HEK293 (cell line): ENCODE measurements at regions not wholly inside any gene's neighbourhood (a gene's known extent, or its start where the extent isn't known, plus 50 kb on each side); places are given as distances from the start of the nearest gene placed in this dataset.

Experiments
- CTCF ChIA-PET: fragments of 350-600 bp; formaldehyde crosslinking; extraction: SDS; loops from one replicate; lab custom pipeline; 2021; ENCODE audit warnings: antibody characterized with exemption; lab: Yijun Ruan, JAX
- POLR2A ChIA-PET: fragments of 300-600 bp; formaldehyde crosslinking; extraction: SDS; loops from one replicate; lab custom pipeline; 2020; ENCODE audit warnings: antibody characterized with exemption, inconsistent platforms; lab: Yijun Ruan, JAX
- H3K27ac ChIP-seq: fragments of 200-500 bp; sonication (Bioruptor generic); 2 replicates; pipeline ENCODE4 v1.5.1; 2014; ENCODE audit warnings: low read depth, low read length, control low read depth, inconsistent platforms; ENCODE audit errors: extremely low read depth
- H3K36me3 ChIP-seq, 2 experiments: fragments of 200-500 bp in 1 of 2; sonication (Bioruptor generic) in 1 of 2; 1 replicate in 1 of 2; 2 replicates in 1 of 2; pipeline ENCODE4 v1.5.1; 2014 to 2017; ENCODE audit warnings: inconsistent platforms in 2 of 2, low read length in 2 of 2; ENCODE audit not compliant: control insufficient read depth in 2 of 2, insufficient read depth in 1 of 2
- H3K4me1 ChIP-seq: fragments of 200-500 bp; sonication (Bioruptor generic); 2 replicates; pipeline ENCODE4 v1.5.1; 2014; ENCODE audit warnings: mild to moderate bottlenecking, low read length, inconsistent platforms; ENCODE audit not compliant: control insufficient read depth, insufficient read depth
- H3K4me3 ChIP-seq: 2 replicates; pipeline ENCODE4 v1.5.1; 2011; ENCODE audit warnings: low read depth, mild to moderate bottlenecking, control low read depth, low read length, moderate library complexity
- H3K9me3 ChIP-seq: fragments of 200-500 bp; sonication (Bioruptor generic); 2 replicates; pipeline ENCODE4 v1.5.1; 2014; ENCODE audit warnings: low read depth, low read length, inconsistent platforms; ENCODE audit not compliant: control insufficient read depth, insufficient read depth
- GLI2 ChIP-seq: fragments of 450-650 bp; formaldehyde crosslinking; IDR thresholded peaks from 2 replicates; pipeline ENCODE4; 2017; ENCODE audit warnings: missing biosample characterization, missing genetic modification characterization, low read depth, borderline replicate concordance
- GLI4 ChIP-seq: fragments of 450-650 bp; formaldehyde crosslinking; IDR thresholded peaks from 2 replicates; pipeline ENCODE4 v1.5.1; 2016; ENCODE audit warnings: missing biosample characterization, missing genetic modification characterization
- HOXD13 ChIP-seq: sonication (generic); formaldehyde crosslinking; IDR thresholded peaks from 2 replicates; pipeline ENCODE4 v1.8.0; 2022; ENCODE audit warnings: missing genetic modification reagents, borderline replicate concordance
- KLF8 ChIP-seq: fragments of 450-650 bp; formaldehyde crosslinking; IDR thresholded peaks from 2 replicates; pipeline ENCODE4 v1.5.1; 2016; ENCODE audit warnings: missing biosample characterization, missing genetic modification characterization
- OVOL3 ChIP-seq: fragments of 450-650 bp; formaldehyde crosslinking; IDR thresholded peaks from 2 replicates; pipeline ENCODE4 v1.5.1; 2016; ENCODE audit warnings: missing biosample characterization, missing genetic modification characterization
- ZNF2 ChIP-seq: fragments of 450-650 bp; formaldehyde crosslinking; IDR thresholded peaks from 2 replicates; pipeline ENCODE4 v1.5.1; 2016; ENCODE audit warnings: missing biosample characterization, missing genetic modification characterization
- ZNF211 ChIP-seq: fragments of 450-650 bp; formaldehyde crosslinking; IDR thresholded peaks from 2 replicates; pipeline ENCODE4 v1.5.1; 2016; ENCODE audit warnings: low read depth, missing biosample characterization, missing genetic modification characterization
- ZNF239 ChIP-seq: fragments of 450-650 bp; formaldehyde crosslinking; IDR thresholded peaks from 2 replicates; pipeline ENCODE4 v1.5.1; 2016; ENCODE audit warnings: missing biosample characterization, missing genetic modification characterization
- ZNF341 ChIP-seq: fragments of 450-650 bp; formaldehyde crosslinking; IDR thresholded peaks from 2 replicates; pipeline ENCODE4; 2016; ENCODE audit warnings: low read depth, missing biosample characterization, missing genetic modification characterization
- ZNF426 ChIP-seq: fragments of 450-650 bp; formaldehyde crosslinking; IDR thresholded peaks from 2 replicates; pipeline ENCODE4 v1.5.1; 2017; ENCODE audit warnings: missing biosample characterization, missing genetic modification characterization, mild to moderate bottlenecking, inconsistent platforms, moderate library complexity
- ZNF521 ChIP-seq: fragments of 450-650 bp; formaldehyde crosslinking; IDR thresholded peaks from 2 replicates; pipeline ENCODE4 v1.5.1; 2017; ENCODE audit warnings: missing biosample characterization, mild to moderate bottlenecking, missing genetic modification characterization
- ZNF561 ChIP-seq: fragments of 450-650 bp; IDR thresholded peaks from 2 replicates; pipeline ENCODE4 v1.5.1; 2018; ENCODE audit warnings: missing biosample characterization, missing genetic modification characterization, borderline replicate concordance
- ZNF623 ChIP-seq: fragments of 450-650 bp; formaldehyde crosslinking; IDR thresholded peaks from 2 replicates; pipeline ENCODE4 v1.5.1; 2016; ENCODE audit warnings: missing biosample characterization, missing genetic modification characterization
- ZNF654 ChIP-seq: fragments of 450-650 bp; formaldehyde crosslinking; IDR thresholded peaks from 2 replicates; pipeline ENCODE4 v1.5.1; 2016; ENCODE audit warnings: low read depth, missing biosample characterization, missing genetic modification characterization
- ZNF660 ChIP-seq: fragments of 450-650 bp; IDR thresholded peaks from 2 replicates; pipeline ENCODE4 v1.5.1; 2018; ENCODE audit warnings: missing biosample characterization, mild to moderate bottlenecking, missing genetic modification characterization
- TF ChIP-seq, protein P1 (sequence below): fragments of 450-650 bp; formaldehyde crosslinking; IDR thresholded peaks from 2 replicates; pipeline ENCODE4 v1.5.1; 2016; ENCODE audit warnings: missing biosample characterization, missing genetic modification characterization
- TF ChIP-seq, protein P2 (sequence below): fragments of 450-650 bp; formaldehyde crosslinking; IDR thresholded peaks from 2 replicates; pipeline ENCODE4 v1.5.1; 2017; ENCODE audit warnings: missing biosample characterization, missing genetic modification characterization
- TF ChIP-seq, protein P3 (sequence below): fragments of 450-650 bp; formaldehyde crosslinking; IDR thresholded peaks from 2 replicates; pipeline ENCODE4 v1.5.1; 2016; ENCODE audit warnings: missing biosample characterization, missing genetic modification characterization

DNA sequence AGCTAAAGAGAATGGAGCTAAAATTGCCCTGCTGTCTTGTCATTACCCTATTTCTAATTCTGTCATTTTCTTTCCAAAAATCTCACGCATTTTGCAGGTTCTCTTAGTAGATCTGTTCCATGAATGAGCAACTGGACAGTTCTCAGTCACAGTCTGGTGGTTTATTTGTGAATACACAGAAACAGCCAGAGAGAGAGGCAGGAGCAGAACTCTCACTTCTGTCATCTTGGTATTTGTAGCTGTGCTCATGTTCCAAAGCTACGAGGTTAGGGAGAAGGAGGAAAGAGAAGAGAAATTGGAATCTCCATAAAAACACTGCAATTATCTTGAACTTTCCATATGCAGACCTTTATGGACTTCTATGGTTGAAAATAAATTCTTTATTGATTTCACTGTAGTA is 118.0 kb upstream of the OR13F1 start (continued):
- TF ChIP-seq ZNF426 (tag by site-specific recombination): no peak

DNA sequence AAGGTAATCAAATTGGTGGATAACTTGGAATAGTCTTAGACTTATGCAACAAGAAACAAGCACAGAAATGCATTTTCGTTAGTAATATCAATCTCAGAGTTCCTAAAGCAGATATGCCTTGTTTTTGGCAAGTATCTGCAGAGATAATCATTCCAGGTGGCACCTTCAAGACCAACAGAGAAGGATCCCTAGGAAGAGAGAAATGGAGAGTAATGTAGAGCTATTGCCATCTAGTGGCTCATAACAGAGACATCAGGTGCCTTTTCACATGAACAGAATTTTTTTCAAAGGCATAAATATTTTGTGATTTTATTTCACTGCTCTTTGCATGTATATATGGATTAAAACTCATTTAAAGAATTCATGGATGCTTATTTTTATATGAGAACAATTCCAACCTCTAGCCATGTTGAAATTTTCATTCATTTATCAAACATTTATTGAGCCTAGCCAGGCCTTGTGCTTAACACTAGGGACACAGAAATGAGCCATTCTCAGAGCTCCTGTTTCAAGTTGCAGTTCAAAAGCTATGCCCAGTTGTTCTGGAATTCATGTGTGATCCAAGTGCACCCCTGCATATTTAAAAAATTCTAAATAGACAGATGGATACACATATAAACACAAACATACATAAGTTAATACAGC is 117.5 kb upstream of the OR13F1 start:
- POLR2A ChIA-PET: no interaction called here
- TF ChIP-seq ZNF623 (tag by site-specific recombination): no peak
- peak; percentile 70 for TF ChIP-seq ZNF654
- no peak for TF ChIP-seq ZNF660
- CTCF ChIA-PET: interaction anchor here (0.5 to 3.3 kb wide), 25 partner anchors 10 to 1755 kb away, joined by 3 to 77 read pairs (median 3); no protein-coding TSS in a partner anchor
- Histone ChIP-seq H3K4me3 (no peak overlapping the region), H3K9me3 (no peaks in the 10 kb centered on the region), H3K27ac (no peak overlapping the region), H3K4me1 (no peaks in the 10 kb centered on the region), H3K36me3 (no peaks in the 10 kb centered on the region)

DNA sequence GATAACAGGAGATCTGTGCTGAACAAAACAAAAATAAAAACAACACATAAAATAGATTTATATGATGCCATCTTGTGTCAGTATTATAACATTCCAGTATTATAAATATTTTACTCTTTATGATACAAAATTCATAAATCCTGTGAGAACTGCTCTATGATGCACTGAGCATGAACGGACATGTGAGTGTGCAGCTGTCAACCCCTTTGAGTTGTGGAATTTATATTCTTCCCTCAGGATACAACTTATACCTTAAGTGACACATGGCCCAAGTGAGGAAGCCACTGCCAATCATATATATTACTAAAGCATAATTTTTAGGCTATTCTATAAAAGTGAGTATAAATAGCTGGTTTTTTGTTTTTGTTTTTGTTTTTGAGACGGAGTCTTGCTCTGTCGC is 116.0 kb upstream of the OR13F1 start:
- TF ChIP-seq HOXD13 (CRISPR knock-in tag) (no peak), ZNF2 (no peak), ZNF521 (tag by site-specific recombination) (no peak), ZNF239 (tag by site-specific recombination) (no peak), ZNF341 (tag by site-specific recombination) (no peak), ZNF561 (no peak)
- Histone ChIP-seq H3K4me3 (no peak overlapping the region), H3K36me3 (no peaks in the 10 kb centered on the region), H3K9me3 (no peaks in the 10 kb centered on the region), H3K4me1 (no peaks in the 10 kb centered on the region), H3K27ac (no peak overlapping the region)
- ChIA-PET CTCF (interaction anchor here (0.6 to 1.2 kb wide), 5 partner anchors 8 to 1757 kb away, joined by 3 to 4 read pairs (median 3); no protein-coding TSS in a partner anchor), POLR2A (no interaction called here)

DNA sequence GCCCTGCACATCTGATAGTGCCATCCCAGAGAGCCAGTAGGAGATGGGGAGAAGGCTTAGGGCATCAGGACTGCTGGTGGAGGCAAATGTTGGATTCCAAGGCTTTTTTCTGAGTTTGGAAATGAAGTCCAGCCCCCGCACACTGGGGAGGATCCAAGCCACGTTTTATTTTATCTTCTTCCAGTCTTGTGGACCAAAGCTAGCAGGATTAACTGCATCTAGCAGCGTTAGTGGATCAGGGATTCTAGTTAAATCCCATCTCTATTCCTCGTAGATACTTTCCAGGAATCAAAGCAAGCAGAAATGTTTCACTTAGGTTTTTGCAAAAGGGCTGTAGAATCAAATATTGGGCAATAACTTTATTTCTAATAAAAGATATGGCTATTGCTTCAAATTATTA is 114.7 kb upstream of the OR13F1 start:
- TF ChIP-seq, protein P1, sequence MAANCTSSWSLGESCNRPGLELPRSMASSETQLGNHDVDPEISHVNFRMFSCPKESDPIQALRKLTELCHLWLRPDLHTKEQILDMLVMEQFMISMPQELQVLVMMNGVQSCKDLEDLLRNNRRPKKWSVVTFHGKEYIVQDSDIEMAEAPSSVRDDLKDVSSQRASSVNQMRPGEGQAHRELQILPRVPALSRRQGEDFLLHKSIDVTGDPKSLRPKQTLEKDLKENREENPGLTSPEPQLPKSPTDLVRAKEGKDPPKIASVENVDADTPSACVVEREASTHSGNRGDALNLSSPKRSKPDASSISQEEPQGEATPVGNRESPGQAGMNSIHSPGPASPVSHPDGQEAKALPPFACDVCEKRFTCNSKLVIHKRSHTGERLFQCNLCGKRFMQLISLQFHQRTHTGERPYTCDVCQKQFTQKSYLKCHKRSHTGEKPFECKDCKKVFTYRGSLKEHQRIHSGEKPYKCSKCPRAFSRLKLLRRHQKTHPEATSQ (tag by site-specific recombination): no peak
- TF ChIP-seq, protein P2, sequence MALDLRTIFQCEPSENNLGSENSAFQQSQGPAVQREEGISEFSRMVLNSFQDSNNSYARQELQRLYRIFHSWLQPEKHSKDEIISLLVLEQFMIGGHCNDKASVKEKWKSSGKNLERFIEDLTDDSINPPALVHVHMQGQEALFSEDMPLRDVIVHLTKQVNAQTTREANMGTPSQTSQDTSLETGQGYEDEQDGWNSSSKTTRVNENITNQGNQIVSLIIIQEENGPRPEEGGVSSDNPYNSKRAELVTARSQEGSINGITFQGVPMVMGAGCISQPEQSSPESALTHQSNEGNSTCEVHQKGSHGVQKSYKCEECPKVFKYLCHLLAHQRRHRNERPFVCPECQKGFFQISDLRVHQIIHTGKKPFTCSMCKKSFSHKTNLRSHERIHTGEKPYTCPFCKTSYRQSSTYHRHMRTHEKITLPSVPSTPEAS (tag by site-specific recombination): no peak
- TF ChIP-seq, protein P3, sequence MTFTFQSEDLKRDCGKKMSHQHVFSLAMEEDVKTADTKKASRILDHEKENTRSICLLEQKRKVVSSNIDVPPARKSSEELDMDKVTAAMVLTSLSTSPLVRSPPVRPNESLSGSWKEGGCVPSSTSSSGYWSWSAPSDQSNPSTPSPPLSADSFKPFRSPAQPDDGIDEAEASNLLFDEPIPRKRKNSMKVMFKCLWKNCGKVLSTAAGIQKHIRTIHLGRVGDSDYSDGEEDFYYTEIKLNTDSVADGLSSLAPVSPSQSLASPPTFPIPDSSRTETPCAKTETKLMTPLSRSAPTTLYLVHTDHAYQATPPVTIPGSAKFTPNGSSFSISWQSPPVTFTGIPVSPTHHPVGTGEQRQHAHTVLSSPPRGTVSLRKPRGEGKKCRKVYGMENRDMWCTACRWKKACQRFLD (tag by site-specific recombination): no peak
- TF ChIP-seq GLI4 (no peak), KLF8 (tag by site-specific recombination) (no peak), ZNF211 (tag by site-specific recombination) (no peak), OVOL3 (tag by site-specific recombination) (no peak), GLI2 (tag by site-specific recombination) (no peak)
- POLR2A ChIA-PET: no interaction called here
- Histone ChIP-seq H3K4me1 (no peaks in the 10 kb centered on the region), H3K36me3 (no peaks in the 10 kb centered on the region), H3K4me3 (no peak overlapping the region), H3K9me3 (no peaks in the 10 kb centered on the region), H3K27ac (no peak overlapping the region)
- CTCF ChIA-PET: interaction anchor here (1.2 to 1.9 kb wide), 2 partner anchors 13 to 213 kb away, joined by 4 to 5 read pairs; no protein-coding TSS in a partner anchor
